Left ventricle myocardium superior (tissue), 1 donor: ENCODE measurements at regions not wholly inside any gene's neighbourhood (a gene's known extent, or its start where the extent isn't known, plus 50 kb on each side); places are given as distances from the start of the nearest gene placed in this dataset.

Experiments
- ATAC-seq: fragments of 200-7000 bp; cut with Tn5 transposase; one replicate; pipeline ENCODE4 v1.9.1; 2020; ENCODE audit warnings: mild to moderate bottlenecking, moderate library complexity
- DNase-seq: peaks from one replicate; pipeline ENCODE4 v3.0.0-alpha.2; 2020
- intact Hi-C: fragments of 100-400 bp; cut with micrococcal nuclease; formaldehyde crosslinking; loops from one replicate; pipeline ENCODE4 v1.11.0; 2022
- donor health status: DM: no; HTN: yes; CAD: no; lungs with severe emphysema.

DNA sequence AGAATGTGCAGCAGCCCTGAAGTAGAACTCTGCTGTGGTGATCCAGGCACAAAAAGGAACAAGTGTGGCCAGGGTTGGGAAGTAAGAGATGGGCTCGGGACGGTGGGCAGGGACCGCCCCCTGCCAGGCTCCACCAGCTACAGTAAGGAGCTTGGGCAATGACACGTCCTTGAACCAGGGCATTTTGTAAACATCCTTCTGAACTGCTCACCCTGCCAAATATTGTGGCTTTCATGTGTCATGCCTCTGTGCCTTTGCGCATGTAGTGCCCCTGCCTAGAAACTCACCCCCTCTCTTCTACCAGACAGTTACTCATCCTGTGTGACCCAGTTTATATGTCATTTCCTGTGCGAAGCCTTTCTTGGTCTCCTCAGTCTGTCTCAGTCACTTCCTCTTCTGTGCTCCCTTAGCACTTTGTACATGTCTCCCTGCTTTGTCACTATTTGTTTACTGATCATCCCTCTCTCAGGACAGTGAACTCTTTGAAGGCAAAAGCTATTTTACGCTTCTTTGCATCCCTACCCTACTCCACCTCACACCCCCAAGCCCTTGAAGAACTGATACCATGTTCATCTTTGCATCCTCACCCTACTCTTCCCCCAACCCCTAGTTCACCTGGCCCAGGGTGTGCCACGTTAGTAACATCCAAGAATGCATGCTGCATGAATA lies 108.9 kb upstream of the PLEKHG7 start:
- ATAC-seq (peak; percentile 65), DNase-seq (no peak)
- intact Hi-C loops = no loop called here

DNA sequence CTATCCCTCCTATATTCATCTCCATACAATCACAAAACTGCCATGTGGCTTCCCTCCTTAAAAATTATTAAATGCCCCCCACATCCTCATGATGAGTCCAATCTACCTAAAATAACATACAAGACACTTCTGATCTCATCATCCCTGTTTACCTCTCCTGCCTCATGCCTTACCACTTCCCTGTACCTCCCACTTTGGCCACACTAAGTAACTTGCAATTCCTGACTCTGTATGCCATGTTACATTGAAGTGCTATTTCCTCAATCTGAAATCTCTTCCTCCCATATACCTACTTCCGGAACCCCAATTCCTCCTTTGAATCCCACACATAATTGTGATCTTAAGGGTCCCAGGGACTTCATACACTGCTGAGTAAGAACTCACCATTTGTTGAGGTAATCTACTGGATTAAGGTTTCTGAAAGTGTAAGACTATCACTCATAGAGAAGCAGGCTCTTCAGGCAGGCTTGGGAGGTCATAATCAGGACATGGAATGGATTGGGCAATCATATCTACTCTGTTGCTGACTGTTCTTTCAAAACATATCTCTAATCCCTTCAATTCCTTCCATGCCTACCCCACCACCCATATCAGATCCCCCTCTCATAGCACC lies 117.6 kb upstream of the PLEKHG7 start:
- no peak for ATAC-seq

DNA sequence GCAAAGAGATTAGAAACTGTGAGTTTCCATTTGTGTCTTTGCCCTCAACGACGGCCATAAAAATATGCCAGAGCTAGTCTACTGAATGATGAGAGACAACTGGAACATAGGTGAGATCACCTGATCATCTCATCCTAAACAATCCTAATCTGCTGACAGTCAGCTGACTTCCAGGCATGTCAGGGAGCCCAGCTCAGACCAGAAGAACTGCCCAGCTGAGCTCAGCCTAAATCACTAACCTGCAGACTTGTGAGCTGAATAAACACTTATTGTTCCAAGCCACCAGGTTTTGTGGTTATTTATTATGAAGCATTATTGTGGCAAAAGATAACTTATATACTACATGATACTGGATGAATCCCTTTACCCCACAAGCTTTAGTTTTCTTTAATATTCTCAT lies 118.9 kb upstream of the PLEKHG7 start:
- no peak for DNase-seq
- intact Hi-C loops = no loop called here
- ATAC-seq = no peak

More for the DNA sequence above, 117.6 kb upstream of the PLEKHG7 start:
- intact Hi-C loops = no loop called here
- no peak for DNase-seq

DNA sequence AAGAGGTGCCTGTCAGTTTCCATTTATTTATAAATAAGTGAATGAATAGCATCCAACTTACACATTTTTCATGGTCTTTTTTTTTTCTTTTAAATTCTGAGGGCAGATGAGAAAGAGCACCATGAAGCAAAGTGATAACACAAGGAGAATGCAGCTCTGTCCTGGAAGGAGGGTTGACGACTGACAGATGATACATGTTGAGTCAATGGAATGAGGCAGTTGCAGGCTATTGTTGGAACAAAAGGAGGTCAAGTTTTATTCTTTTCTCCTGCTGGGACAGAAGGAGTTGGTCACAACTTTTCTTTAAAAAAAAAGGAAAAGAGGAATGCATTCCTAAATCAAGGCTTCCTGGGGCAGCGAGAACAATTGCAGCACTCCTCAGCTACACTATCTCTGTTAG lies 119.9 kb upstream of the PLEKHG7 start:
- no peak for ATAC-seq
- intact Hi-C loops = no loop called here

DNA sequence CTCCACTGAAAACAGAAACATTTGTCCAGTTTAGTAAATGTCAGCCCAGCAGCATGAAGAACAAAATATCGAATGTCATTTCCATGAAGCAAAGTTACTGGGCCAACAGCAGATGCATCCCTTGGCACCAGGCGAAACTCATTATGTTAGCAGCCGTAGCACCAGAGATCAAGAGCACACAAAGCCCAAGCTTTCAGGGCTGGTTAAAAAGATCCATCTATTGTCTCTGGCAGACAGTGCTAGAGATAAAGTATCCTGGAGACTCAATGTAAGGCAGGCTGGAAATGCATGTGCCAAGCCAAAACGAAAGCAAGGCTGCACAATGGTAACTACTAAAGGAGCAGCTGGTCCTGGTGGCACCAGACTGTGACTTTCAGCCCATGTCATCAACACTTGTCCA lies 120.3 kb upstream of the PLEKHG7 start:
- intact Hi-C loops = no loop called here
- DNase-seq (no peak), ATAC-seq (no peak)

More for the DNA sequence above, 119.9 kb upstream of the PLEKHG7 start:
- DNase-seq = no peak

DNA sequence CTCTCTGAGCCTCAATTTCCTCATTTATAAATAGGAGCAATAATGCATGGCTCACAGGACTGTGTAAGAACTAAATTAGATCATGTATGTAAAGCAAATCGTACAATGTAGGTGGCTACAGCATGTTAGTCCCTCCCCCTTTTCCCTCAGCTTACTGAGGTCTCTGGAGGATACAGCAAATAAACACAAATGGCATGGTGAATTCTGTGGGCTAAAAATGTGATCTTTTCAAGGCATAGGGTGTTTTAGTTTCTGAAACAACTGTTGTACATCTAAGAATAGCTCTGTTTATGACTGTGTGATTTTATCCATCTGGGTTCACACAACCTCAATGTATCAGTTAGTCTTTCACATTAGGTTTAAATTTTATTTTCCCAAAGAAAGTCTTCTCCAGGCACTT lies 121.2 kb upstream of the PLEKHG7 start:
- intact Hi-C loops = no loop called here
- DNase-seq = no peak
- ATAC-seq = no peak

DNA sequence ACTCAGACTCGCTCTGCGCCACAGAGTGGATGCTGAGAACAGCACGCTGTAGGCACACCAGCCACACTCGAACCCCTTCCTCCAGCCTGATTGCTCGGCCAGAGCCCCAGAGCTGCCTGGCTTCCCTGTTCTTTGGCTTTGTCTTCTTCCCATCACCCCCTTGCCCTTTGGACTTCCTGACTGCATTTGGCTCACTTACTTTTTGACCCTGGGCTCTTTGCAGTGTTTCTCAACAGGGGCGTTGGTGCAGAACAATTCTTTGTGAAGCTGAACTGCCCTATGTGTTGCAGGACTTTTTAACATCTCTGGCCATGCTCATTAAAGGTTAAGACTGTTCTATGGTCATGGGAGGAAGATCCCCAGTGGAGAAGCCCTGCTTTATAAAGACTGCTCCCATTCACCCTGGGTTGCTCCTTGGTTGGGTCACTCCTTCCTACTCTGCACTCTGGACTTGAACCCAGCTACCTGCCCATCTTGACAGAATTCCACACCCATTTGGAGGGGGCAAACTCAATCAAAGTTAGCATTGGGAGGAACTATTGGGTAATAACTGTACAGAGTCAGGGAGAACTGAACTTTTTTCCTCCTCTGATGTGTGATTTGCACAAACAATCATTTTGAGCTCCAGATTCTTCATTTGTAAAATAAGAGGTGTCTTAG lies 127.7 kb upstream of the PLEKHG7 start:
- DNase-seq (no peak), ATAC-seq (no peak)
- intact Hi-C loops = loop anchor here (5.0 kb wide), 2 partner anchors 433 to 763 kb away; no protein-coding TSS in a partner anchor

DNA sequence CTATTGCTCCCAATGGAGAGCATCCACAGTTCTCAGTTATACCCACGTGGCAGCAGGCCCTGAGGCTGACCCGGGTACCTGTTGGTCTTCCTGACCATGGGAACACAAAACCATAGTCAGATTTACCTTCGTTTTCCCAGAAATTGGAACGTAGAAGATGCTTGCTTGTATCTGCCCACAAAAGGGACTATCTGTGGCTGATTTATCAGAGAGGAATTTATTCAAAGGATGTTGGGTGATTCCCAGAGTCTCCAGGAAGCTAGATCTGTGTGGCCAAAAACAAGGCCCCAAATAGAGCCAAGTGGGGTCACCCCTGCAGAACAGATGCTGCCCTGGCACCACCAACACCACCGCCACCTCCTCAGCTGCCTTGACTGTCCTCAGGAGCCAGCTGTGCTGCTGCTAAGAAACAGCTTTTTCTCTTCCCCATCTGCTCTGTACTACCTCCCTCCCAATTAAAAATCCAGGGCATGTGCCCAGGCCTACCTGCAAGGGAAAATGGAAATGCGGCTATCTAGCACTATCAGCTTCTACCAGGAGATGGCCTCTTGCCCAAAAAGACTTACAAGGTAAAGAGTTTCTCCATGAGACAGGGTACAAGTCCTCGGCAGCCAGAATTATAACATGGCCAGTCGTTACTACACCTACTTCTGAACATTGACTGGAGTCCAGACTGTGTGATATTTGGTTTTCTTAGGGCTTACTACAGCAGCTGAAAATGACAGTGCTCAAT lies 128.6 kb upstream of the PLEKHG7 start:
- ATAC-seq (no peak), DNase-seq (no peak)
- intact Hi-C loops = loop anchor here (5.0 kb wide), 2 partner anchors 432 to 762 kb away; no protein-coding TSS in a partner anchor

DNA sequence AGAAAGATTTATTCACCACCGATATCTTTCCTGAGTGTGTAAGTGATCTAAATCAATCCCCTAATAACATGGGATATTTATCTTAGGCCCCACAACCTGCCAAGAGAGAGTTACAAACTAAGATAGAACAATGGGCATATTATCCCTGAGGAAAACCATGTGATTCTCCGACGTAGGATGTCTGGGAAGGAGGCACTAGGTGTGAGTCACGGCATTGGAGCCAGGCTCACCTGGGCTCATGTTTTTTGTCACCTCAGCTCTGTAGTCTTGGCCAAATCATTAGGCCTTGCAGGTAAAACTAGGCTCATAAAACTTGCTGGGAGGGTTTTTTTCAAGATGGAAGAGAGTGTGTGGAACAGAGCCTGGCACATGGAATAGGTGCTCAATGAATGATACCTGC lies 129.7 kb upstream of the PLEKHG7 start:
- ATAC-seq (no peak), DNase-seq (no peak)
- intact Hi-C loops = loop anchor here (5.0 kb wide), 2 partner anchors 431 to 761 kb away; no protein-coding TSS in a partner anchor

DNA sequence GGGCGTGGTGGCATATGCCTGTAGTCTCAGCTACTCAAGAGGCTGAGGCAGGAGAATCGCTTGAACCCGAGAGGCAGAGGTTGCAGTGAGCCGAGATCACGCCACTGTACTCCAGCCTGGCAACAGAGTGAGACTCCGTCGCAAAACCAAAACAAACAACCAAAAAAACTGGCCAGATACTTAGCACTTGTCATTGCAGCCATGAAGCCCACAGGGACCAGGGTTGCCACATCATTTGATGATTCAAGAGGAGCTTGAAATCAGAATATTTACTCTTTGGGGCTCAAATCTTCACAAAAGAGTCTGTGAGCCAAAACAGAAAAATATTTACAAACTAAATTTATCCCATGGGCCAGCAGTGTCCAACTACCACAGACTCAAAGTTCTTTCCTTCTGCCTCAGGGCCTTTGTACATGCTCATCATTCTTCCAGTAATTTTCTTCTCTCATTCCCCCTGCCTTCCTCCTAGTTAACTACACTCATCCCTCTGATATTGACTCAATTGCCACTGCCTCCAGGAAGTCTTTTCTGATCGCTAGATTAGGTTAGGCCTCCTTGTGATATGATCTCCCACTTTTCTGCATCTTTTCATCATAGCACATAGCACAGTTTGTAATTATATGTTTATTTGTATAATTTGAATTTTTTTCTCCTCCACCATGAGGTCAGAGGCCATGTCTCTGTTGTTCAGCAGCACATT lies 130.8 kb upstream of the PLEKHG7 start:
- no peak for DNase-seq
- ATAC-seq = no peak
- intact Hi-C loops = loop anchor here (5.0 kb wide), 2 partner anchors 430 to 760 kb away; no protein-coding TSS in a partner anchor

DNA sequence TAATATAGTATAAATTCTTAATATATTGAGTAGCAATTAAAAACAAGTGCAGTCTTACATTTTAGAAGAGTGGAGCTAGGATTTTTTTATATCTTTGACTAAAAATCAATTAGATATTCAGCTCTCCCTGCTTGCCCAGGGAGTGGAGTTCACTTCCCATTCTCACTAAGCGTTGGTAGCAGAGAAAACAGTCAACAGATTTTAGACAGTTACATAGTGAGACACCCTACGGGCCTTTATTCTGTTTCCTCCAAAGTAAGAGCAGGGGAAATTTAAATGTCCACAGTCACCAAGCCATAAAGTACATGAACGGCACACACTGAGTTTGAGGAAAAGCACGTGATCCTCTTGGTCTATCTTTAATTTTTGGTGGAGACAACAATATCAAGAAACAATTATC lies 131.6 kb upstream of the PLEKHG7 start:
- DNase-seq (no peak), ATAC-seq (no peak)
- intact Hi-C loops = loop anchor here (5.0 kb wide), 2 partner anchors 429 to 759 kb away; no protein-coding TSS in a partner anchor

DNA sequence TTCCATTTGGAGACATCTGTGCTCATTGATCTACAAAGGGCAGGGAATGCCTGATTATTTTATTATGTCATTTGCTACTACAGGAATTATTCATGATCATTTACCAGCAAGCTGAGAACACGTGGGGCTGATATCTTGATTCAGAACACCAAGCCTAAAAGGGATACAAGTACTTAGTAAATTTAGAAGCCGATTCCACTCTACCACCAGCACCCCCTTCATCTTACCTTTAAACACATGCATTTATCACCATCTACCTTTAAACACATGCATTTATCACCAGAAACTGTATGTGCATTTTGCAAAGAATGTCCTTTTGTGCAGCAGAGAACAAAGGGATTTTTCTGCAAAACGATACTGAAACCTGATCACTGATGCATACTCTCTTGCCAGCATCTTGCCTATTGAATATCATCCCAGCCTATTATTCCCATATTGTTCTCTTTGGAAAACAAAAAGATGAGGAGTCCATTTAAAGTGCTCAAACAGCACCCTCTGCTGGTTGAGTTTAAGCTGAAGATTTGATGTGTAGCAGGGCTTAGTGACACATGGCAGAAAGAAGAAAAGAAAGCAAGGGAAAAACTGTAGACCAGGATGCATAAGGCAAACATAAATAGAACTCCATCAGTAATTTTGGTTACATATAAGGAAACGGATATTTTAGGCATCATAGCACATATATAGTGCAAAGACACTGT lies 132.6 kb upstream of the PLEKHG7 start:
- ATAC-seq (peak; percentile 87), DNase-seq (no peak)

DNA sequence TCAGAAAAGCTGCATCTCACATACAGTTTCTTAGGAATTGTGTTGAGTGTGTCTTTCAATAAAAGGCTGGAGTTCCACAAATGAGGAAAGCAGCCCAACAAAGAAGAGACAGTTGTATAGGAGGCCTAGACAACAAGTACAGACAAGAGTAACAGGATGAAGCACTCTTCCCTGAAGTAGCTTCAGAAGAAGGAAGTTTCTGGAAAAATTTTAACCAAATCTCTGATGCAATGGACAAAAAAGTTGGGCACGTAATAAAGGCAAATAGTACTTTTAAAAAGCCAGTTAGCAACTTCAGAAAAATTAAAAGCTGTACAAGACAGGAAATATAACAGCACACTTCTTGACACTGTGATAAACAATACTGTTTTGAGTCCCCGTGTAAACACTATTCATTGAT lies 134.1 kb upstream of the PLEKHG7 start:
- no peak for DNase-seq
- intact Hi-C loops = loop anchor here (10.0 kb wide), 1 partner anchor 64 kb away; no protein-coding TSS in a partner anchor
- ATAC-seq = no peak

More for the DNA sequence above, 132.6 kb upstream of the PLEKHG7 start:
- intact Hi-C loops = loop anchor here (5.0 kb wide), 2 partner anchors 428 to 758 kb away; no protein-coding TSS in a partner anchor

DNA sequence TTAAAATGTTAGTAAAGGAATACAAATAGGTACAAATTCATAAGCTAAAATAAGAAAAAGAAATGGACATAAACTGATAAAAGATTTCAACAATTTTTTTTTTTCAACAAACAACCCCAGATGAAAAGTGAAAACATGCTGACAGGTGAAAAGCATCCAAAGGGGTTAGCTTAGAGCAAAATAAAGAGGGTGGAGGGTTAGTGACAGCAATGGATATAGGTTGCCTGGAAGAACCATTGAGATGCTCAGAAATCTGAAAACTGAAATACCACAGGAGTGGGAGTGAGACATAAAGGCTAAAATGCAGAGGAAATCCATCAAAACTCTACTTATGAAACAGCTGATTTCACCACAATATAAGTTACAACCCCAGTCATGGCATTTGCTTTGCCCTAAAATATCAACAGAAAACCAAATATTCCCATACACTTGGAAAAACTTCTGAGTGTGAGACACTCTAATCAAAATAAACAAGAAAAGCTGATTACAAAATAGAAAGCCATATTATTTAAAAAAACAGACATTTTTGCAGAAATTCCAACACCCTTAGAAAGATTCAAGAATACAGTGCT lies 136.3 kb upstream of the PLEKHG7 start:
- ATAC-seq (no peak), DNase-seq (no peak)
- intact Hi-C loops = loop anchor here (10.0 kb wide), 1 partner anchor 62 kb away; no protein-coding TSS in a partner anchor

DNA sequence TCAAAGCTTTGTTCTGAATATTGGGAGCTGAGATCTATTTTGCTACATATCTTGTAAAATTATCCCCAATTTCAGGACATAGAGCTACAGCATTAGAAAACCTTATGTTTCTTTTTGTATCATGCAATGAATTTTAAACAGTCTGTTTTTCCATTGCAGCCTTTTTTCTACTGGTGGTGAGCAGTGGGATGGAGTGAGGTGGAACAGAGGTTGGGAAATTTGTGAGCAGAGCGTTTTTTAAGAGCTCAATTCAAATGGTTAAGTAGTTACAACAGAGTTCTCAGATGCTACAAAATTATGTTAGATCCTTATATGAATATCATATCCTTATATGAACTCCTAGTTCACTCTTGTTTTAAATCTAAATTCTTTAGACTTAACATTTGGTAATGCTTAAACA lies 139.0 kb upstream of the PLEKHG7 start:
- DNase-seq (no peak), ATAC-seq (no peak)
- intact Hi-C loops = loop anchor here (10.0 kb wide), 1 partner anchor 59 kb away; no protein-coding TSS in a partner anchor

DNA sequence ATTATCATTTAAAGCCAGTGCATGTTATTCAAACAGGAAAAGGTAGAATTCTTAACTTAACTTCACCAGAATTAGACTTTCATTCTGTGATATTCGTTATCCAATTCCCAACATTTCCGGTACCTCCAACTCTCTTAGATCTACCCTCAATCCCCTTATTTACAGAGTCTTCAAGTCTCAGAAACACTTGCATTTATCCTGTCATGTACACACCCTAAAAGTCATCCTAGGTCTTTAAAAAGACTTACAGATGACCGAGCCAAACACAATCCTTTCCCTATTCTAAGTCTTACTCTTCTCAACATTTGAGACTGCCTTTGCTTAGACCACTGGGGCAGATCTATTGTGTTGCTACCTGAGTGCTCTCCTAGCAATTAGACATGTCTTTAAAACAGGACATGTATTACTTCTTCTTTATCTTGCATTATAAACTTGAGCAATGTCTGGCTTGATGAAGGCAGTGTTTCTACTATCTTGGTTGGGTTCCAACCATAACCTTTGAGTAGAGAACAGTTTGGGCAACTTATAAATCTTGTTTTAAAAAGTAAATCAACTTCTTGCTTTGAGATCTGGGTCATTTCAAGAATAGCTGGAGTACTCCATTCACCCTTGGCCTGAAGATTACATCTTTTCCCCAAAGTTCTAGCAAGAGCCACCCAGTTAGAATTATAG lies 140.6 kb upstream of the PLEKHG7 start:
- peak; percentile 38 for ATAC-seq
- intact Hi-C loops = loop anchor here (10.0 kb wide), 1 partner anchor 57 kb away; no protein-coding TSS in a partner anchor
- DNase-seq = no peak

DNA sequence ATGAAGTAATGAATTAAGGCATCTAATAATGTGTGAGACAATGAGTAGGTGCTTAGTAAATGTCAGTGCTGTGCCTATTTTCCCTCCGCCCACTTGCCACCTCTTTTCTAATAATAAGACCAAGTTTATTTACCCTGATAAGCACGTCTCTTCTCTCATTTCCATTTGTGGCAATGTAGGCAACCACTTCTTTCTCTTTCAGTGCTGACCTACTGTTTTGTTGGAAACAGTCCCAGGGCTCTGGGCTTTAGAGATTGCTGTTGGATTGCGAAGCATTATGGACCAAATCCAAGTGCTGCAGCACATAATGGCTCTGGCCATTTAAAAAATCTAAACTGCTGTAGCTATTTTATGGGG lies 141.3 kb upstream of the PLEKHG7 start:
- peak; percentile 92 for ATAC-seq
- intact Hi-C loops = loop anchor here (10.0 kb wide), 1 partner anchor 57 kb away; no protein-coding TSS in a partner anchor

More for the DNA sequence above, 141.3 kb upstream of the PLEKHG7 start:
- no peak for DNase-seq
